Endothelial cell of umbilical vein (primary cell): ENCODE measurements at regions not wholly inside any gene's neighbourhood (a gene's known extent, or its start where the extent isn't known, plus 50 kb on each side); places are given as distances from the start of the nearest gene placed in this dataset.

ENCODE experiments used
- CTCF ChIP-seq, 2 donors: IDR thresholded peaks; 1 replicate in 1 of 2; 2 replicates in 1 of 2; pipeline ENCODE4 v1.5.1; 2011; ENCODE audit warnings: low read length in 2 of 2, mild to moderate bottlenecking in 2 of 2, moderate library complexity in 2 of 2, control low read depth in 1 of 2, inconsistent platforms in 1 of 2, low read depth in 1 of 2; ENCODE audit not compliant: insufficient read depth in 1 of 2; ENCODE audit errors: extremely low read depth in 1 of 2
- POLR2A ChIP-seq: IDR thresholded peaks from 2 replicates; pipeline ENCODE4 v1.6.1; 2012; ENCODE audit warnings: low read depth, mild to moderate bottlenecking, control low read depth, low read length
- POLR2AphosphoS5 ChIP-seq: IDR thresholded peaks from 2 replicates; pipeline ENCODE4 v1.6.1; 2012; ENCODE audit warnings: low read depth, mild to moderate bottlenecking, control low read depth, low read length, moderate library complexity; ENCODE audit not compliant: insufficient read depth

GRCh38 chr21:14697769-14698168 is 151.7 kb upstream of the SAMSN1 start:
- TF ChIP-seq POLR2A (no peak), CTCF (IDR thresholded peaks at IDR 0.05; ENCODE audit: extremely low read depth in 1 of 2, insufficient read depth in 1 of 2, low read depth in 1 of 2, low read length in 2 of 2) (no peak), POLR2AphosphoS5 (no peak)
